Fibroblast of lung (primary cell): ENCODE measurements at regions not wholly inside any gene's neighbourhood (a gene's known extent, or its start where the extent isn't known, plus 50 kb on each side); places are given as distances from the start of the nearest gene placed in this dataset.

Experiments
- DNase-seq, 2 donors: peaks; one replicate each; pipeline versions ENCODE4 v3.0.0 to v3.0.0-alpha.2; 2010; ENCODE audit warnings: low read depth in 2 of 2
- H2AFZ ChIP-seq: 2 replicates; pipeline ENCODE4 v1.5.1; 2012; ENCODE audit warnings: low read length, control low read depth, inconsistent platforms
- H3K27ac ChIP-seq: 2 replicates; pipeline ENCODE4 v1.5.1; 2011; ENCODE audit warnings: low read length, control low read depth; ENCODE audit not compliant: insufficient read depth
- H3K27me3 ChIP-seq: 2 replicates; pipeline ENCODE4 v1.5.1; 2011; ENCODE audit warnings: mild to moderate bottlenecking, low read length; ENCODE audit not compliant: control insufficient read depth, insufficient read depth
- H3K36me3 ChIP-seq: 2 replicates; pipeline ENCODE4 v1.5.1; 2011; ENCODE audit warnings: low read length; ENCODE audit not compliant: control insufficient read depth, insufficient read depth
- H3K4me1 ChIP-seq: 2 replicates; pipeline ENCODE4 v1.5.1; 2011; ENCODE audit warnings: low read length; ENCODE audit not compliant: control insufficient read depth, insufficient read depth; ENCODE audit errors: extremely low read depth
- H3K4me2 ChIP-seq: 2 replicates; pipeline ENCODE4 v1.5.1; 2011; ENCODE audit warnings: low read length, control low read depth; ENCODE audit not compliant: insufficient read depth; ENCODE audit errors: extremely low read depth
- H3K4me3 ChIP-seq, 4 experiments: fragments of 200-600 bp in 1 of 4; sonication (generic) in 1 of 4; replicated peaks in 1 of 4; 2 replicates each; pipeline ENCODE4 v1.5.1; 2011 to 2016; ENCODE audit warnings: low read length in 4 of 4, low read depth in 3 of 4, mild to moderate bottlenecking in 3 of 4, control low read depth in 2 of 4, inconsistent platforms in 1 of 4, mixed read lengths in 1 of 4; ENCODE audit not compliant: insufficient read depth in 1 of 4; ENCODE audit errors: control extremely low read depth in 1 of 4
- H3K79me2 ChIP-seq: 2 replicates; pipeline ENCODE4 v1.5.1; 2012; ENCODE audit warnings: mild to moderate bottlenecking, low read length, inconsistent platforms; ENCODE audit not compliant: control insufficient read depth, insufficient read depth
- H3K9ac ChIP-seq: 2 replicates; pipeline ENCODE4 v1.5.1; 2011; ENCODE audit warnings: mild to moderate bottlenecking, low read length, control low read depth; ENCODE audit not compliant: insufficient read depth
- H3K9me3 ChIP-seq: 2 replicates; pipeline ENCODE4 v1.5.1; 2012; ENCODE audit warnings: low read depth, low read length; ENCODE audit not compliant: control insufficient read depth, insufficient read depth
- H4K20me1 ChIP-seq: 2 replicates; pipeline ENCODE4 v1.5.1; 2011; ENCODE audit warnings: low read length; ENCODE audit not compliant: control insufficient read depth, insufficient read depth; ENCODE audit errors: extremely low read depth
- EZH2 ChIP-seq: IDR thresholded peaks from 2 replicates; pipeline ENCODE4 v1.5.1; 2012; ENCODE audit warnings: low read length, control low read depth, mild to moderate bottlenecking; ENCODE audit errors: missing control alignments
- TF ChIP-seq, protein P1 (sequence below), 2 donors: IDR thresholded peaks in 1 of 2; conservative IDR thresholded peaks in 1 of 2; 1 replicate in 1 of 2; 2 replicates in 1 of 2; pipeline ENCODE4 v1.5.1; 2011 to 2012; ENCODE audit warnings: low read length in 2 of 2, control low read depth in 1 of 2, inconsistent platforms in 1 of 2, low read depth in 1 of 2, mild to moderate bottlenecking in 1 of 2

DNA sequence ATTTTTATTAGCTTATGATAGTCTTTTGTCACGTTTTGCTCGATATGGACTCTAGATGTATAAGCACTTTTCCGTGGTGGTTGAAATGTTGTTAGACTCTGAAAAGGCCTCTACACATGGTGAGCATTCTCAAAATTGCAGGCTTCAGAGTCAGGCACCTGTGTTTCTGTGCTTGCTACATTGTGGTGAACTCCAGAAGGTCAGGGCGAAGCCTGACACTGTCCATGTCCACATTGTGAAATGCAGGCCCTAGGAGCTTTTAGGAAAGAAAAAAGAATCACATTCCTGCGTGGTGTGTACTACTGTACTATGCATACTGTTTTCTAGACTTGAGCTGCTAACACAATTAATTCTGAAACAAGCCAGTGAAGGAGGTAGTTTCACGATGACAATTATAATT lies 86.3 kb downstream of the HS3ST1 start:
- no peak overlapping the region for H3K9ac ChIP-seq
- TF ChIP-seq, protein P1, sequence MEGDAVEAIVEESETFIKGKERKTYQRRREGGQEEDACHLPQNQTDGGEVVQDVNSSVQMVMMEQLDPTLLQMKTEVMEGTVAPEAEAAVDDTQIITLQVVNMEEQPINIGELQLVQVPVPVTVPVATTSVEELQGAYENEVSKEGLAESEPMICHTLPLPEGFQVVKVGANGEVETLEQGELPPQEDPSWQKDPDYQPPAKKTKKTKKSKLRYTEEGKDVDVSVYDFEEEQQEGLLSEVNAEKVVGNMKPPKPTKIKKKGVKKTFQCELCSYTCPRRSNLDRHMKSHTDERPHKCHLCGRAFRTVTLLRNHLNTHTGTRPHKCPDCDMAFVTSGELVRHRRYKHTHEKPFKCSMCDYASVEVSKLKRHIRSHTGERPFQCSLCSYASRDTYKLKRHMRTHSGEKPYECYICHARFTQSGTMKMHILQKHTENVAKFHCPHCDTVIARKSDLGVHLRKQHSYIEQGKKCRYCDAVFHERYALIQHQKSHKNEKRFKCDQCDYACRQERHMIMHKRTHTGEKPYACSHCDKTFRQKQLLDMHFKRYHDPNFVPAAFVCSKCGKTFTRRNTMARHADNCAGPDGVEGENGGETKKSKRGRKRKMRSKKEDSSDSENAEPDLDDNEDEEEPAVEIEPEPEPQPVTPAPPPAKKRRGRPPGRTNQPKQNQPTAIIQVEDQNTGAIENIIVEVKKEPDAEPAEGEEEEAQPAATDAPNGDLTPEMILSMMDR (conservative IDR thresholded peaks at IDR 0.05 in 1 of 2, IDR thresholded peaks at IDR 0.05 in 1 of 2; ENCODE audit: low read depth in 1 of 2, low read length in 2 of 2): no peak
- TF ChIP-seq EZH2: no peak
- H3K4me3 ChIP-seq: no peak overlapping the region
- no peaks in the 10 kb centered on the region for H3K4me1 ChIP-seq
- no peaks in the 10 kb centered on the region for H3K9me3 ChIP-seq
- H3K4me2 ChIP-seq: no peak overlapping the region
- H3K27me3 ChIP-seq: no peaks in the 10 kb centered on the region
- H2AFZ ChIP-seq: no peak overlapping the region
- no peak for DNase-seq
- no peaks in the 10 kb centered on the region for H3K36me3 ChIP-seq
- H3K27ac ChIP-seq: no peak overlapping the region
- no peaks in the 10 kb centered on the region for H4K20me1 ChIP-seq
- H3K79me2 ChIP-seq: no peaks in the 10 kb centered on the region

DNA sequence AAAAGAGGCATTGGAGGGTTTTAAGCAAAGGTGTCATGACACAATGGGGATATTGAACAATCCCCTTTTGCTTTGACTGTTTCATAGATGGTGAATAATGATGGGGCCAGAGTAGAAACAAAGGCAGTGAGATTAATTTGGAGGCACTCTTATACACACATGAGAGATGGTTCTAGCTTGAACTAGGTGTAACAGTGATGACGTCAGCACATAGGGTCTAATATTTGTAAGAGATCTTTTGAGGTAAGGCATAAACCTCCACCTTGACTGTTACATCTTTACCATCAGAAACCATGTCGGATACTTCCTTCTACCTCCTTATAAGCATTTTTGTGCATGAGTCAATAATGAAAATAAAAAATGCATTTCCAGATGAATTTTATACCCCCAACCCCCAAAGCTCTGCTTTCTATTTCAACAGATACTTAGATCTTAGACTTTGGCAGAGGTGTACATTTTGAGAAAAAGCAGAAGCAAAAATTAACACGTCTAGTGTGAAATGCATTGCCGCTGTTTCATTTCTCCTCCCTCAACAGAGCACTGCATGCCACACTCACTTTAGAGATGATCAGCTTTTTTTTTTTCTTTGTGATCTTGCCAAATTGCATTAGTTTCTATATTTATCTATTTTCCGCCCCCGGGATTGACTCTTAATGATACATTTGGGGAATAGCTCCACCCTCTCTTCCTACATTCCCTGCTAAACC lies 87.2 kb downstream of the HS3ST1 start:
- no peak overlapping the region for H3K9ac ChIP-seq
- H4K20me1 ChIP-seq: no peaks in the 10 kb centered on the region
- no peak overlapping the region for H3K4me2 ChIP-seq
- DNase-seq: no peak
- H3K79me2 ChIP-seq: no peaks in the 10 kb centered on the region
- H3K4me3 ChIP-seq: no peak overlapping the region
- H3K9me3 ChIP-seq: no peaks in the 10 kb centered on the region
- H3K36me3 ChIP-seq: no peaks in the 10 kb centered on the region
- TF ChIP-seq, protein P1 (conservative IDR thresholded peaks at IDR 0.05 in 1 of 2, IDR thresholded peaks at IDR 0.05 in 1 of 2; ENCODE audit: low read depth in 1 of 2, low read length in 2 of 2): no peak
- no peak for TF ChIP-seq EZH2
- no peaks in the 10 kb centered on the region for H3K4me1 ChIP-seq
- H3K27ac ChIP-seq: no peak overlapping the region
- no peaks in the 10 kb centered on the region for H3K27me3 ChIP-seq
- H2AFZ ChIP-seq: no peak overlapping the region

DNA sequence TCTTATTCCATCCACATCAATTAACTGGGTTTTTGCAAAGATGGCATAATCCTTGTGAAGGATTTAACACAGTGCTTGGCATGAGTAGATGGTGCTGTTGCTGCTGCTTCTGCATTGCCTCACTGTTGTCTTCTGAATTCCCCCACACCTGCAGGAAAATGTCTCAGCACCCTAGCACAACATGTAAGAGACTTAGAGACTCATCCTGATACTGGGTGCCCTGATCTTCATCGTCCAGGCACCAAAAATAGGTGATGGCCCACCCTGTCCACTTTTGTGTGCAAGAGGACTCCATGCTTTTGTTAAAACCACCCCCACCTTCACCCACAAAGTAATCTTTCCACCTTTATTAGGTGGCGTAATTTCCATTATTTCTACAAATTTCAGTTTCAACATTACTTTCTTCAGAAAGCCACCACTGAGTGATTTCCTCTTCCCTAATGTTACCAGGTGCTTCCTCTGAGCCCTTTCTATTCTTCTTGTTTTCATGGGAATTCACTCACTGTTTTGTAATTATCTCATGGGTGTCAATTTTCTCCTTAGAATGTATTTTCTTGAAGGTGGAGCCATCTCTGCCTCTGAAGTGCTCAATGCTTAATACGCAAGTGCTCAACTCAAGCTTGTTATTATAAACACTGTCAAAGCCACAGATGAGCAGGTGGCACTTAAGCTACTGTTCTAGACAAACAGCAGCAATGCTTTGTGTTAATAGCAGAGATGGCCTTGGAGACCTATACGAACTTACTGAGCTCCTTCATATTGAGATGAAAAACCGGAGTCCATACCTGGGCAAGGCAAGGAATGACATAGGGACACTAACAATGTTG lies 89.5 kb downstream of the HS3ST1 start:
- Histone ChIP-seq H3K79me2 (no peaks in the 10 kb centered on the region), H3K9ac (no peak overlapping the region), H3K4me3 (no peak overlapping the region), H3K9me3 (no peaks in the 10 kb centered on the region), H3K4me1 (no peaks in the 10 kb centered on the region), H3K27me3 (no peaks in the 10 kb centered on the region), H3K4me2 (no peak overlapping the region), H3K27ac (no peak overlapping the region), H3K36me3 (no peaks in the 10 kb centered on the region), H4K20me1 (no peaks in the 10 kb centered on the region), H2AFZ (no peak overlapping the region)
- no peak for DNase-seq
- TF ChIP-seq, protein P1 (conservative IDR thresholded peaks at IDR 0.05 in 1 of 2, IDR thresholded peaks at IDR 0.05 in 1 of 2; ENCODE audit: low read depth in 1 of 2, low read length in 2 of 2): no peak
- no peak for TF ChIP-seq EZH2
